ENCODE measurements at regions not wholly inside any gene's neighbourhood (a gene's known extent, or its start where the extent isn't known, plus 50 kb on each side); places are given as distances from the start of the nearest gene placed in this dataset.

GRCh38 chr5:72611118-72611730 lies 104.0 kb upstream of the ZNF366 start:
- FAIRE-seq = peak; percentile 71
- Histone ChIP-seq H3K9me3 (ENCODE audit: control insufficient read depth, low read depth, low read length) (no peaks in the 10 kb centered on the region), H2AFZ (ENCODE audit: control insufficient read depth, low read length) (peak overlapping the region; percentile 43), H3K27ac (ENCODE audit: control insufficient read depth, insufficient read depth, low read length) (no peak overlapping the region), H3K4me1 (ENCODE audit: control insufficient read depth, extremely low read depth, insufficient read depth, low read length) (peaks cover 7% of the 10 kb centered on the region), H3K79me2 (ENCODE audit: control insufficient read depth, insufficient read depth, low read length) (no peaks in the 10 kb centered on the region), H3K4me2 (ENCODE audit: control insufficient read depth, extremely low read depth, insufficient read depth, low read depth, low read length) (no peak overlapping the region), H3K9ac (ENCODE audit: control insufficient read depth, extremely low read depth, insufficient read depth, low read length) (no peak overlapping the region), H3K27me3 (ENCODE audit: control insufficient read depth, extremely low read depth, insufficient read depth, low read length) (no peaks in the 10 kb centered on the region), H3K9me1 (ENCODE audit: control insufficient read depth, extremely low read depth, insufficient read depth, low read length) (no peaks in the 10 kb centered on the region), H3K4me3 (ENCODE audit: control insufficient read depth in 2 of 3, extremely low read depth in 1 of 3, insufficient read depth in 2 of 3, low read depth in 1 of 3, low read length in 3 of 3) (no peak overlapping the region), H4K20me1 (ENCODE audit: control insufficient read depth, extremely low read depth, insufficient read depth, low read length) (no peaks in the 10 kb centered on the region), H3K36me3 (ENCODE audit: control insufficient read depth in 2 of 2, extremely low read depth in 1 of 2, insufficient read depth in 2 of 2, low read length in 2 of 2) (no peaks in the 10 kb centered on the region)
- no peak for DNase-seq (ENCODE audit: low read depth, low spot score)
- dilution Hi-C loops (cut with MboI; ENCODE audit: extremely low pct_ligation_motif_present, low sequenced_read_pairs) = no loop called here
- TF ChIP-seq CTCF (optimal IDR thresholded peaks at IDR 0.05 in 1 of 3, IDR thresholded peaks at IDR 0.05 in 1 of 3, conservative IDR thresholded peaks at IDR 0.05 in 1 of 3; ENCODE audit: extremely low read depth in 1 of 3, insufficient read depth in 2 of 3, low read length in 3 of 3) (peak; percentile 80 to 98 (median 97)), EZH2 (IDR thresholded peaks at IDR 0.05; ENCODE audit: low read length) (no peak)

- peaks cover 23% of the 10 kb centered on the region for H3K4me1 ChIP-seq (ENCODE audit: control insufficient read depth, extremely low read depth, insufficient read depth, low read length)
- no peaks in the 10 kb centered on the region for H4K20me1 ChIP-seq (ENCODE audit: control insufficient read depth, extremely low read depth, insufficient read depth, low read length)
- dilution Hi-C loops (cut with MboI; ENCODE audit: extremely low pct_ligation_motif_present, low sequenced_read_pairs) = no loop called here
- H3K4me2 ChIP-seq (ENCODE audit: control insufficient read depth, extremely low read depth, insufficient read depth, low read depth, low read length) = no peak overlapping the region
- no peak overlapping the region for H3K27ac ChIP-seq (ENCODE audit: control insufficient read depth, insufficient read depth, low read length)
- no peak overlapping the region for H2AFZ ChIP-seq (ENCODE audit: control insufficient read depth, low read length)
- no peak overlapping the region for H3K4me3 ChIP-seq (ENCODE audit: control insufficient read depth in 2 of 3, extremely low read depth in 1 of 3, insufficient read depth in 2 of 3, low read depth in 1 of 3, low read length in 3 of 3)
- H3K9me1 ChIP-seq (ENCODE audit: control insufficient read depth, extremely low read depth, insufficient read depth, low read length) = no peaks in the 10 kb centered on the region
- DNase-seq (ENCODE audit: low read depth, low spot score) (no peak), FAIRE-seq (no peak)
- no peaks in the 10 kb centered on the region for H3K36me3 ChIP-seq (ENCODE audit: control insufficient read depth in 2 of 2, extremely low read depth in 1 of 2, insufficient read depth in 2 of 2, low read length in 2 of 2)
- H3K79me2 ChIP-seq (ENCODE audit: control insufficient read depth, insufficient read depth, low read length) = no peaks in the 10 kb centered on the region
- TF ChIP-seq CTCF (optimal IDR thresholded peaks at IDR 0.05 in 1 of 3, IDR thresholded peaks at IDR 0.05 in 1 of 3, conservative IDR thresholded peaks at IDR 0.05 in 1 of 3; ENCODE audit: extremely low read depth in 1 of 3, insufficient read depth in 2 of 3, low read length in 3 of 3) (no peak), EZH2 (IDR thresholded peaks at IDR 0.05; ENCODE audit: low read length) (no peak)
- H3K9ac ChIP-seq (ENCODE audit: control insufficient read depth, extremely low read depth, insufficient read depth, low read length) = no peak overlapping the region
- no peaks in the 10 kb centered on the region for H3K9me3 ChIP-seq (ENCODE audit: control insufficient read depth, low read depth, low read length)
- no peaks in the 10 kb centered on the region for H3K27me3 ChIP-seq (ENCODE audit: control insufficient read depth, extremely low read depth, insufficient read depth, low read length)
Observed at GRCh38 chr5:72608926-72609325, 101.7 kb upstream of the ZNF366 start.
